ENCODE measurements at regions not wholly inside any gene's neighbourhood (a gene's known extent, or its start where the extent isn't known, plus 50 kb on each side); places are given as distances from the start of the nearest gene placed in this dataset.

GRCh38 chr4:164027805-164028204 is 533.3 kb downstream of the TMA16 start:
- Histone ChIP-seq H3K4ac (replicated peaks; ENCODE audit: insufficient read length, low read depth, low read length) (no peak overlapping the region), H4K5ac (ENCODE audit: insufficient read length, low read depth, low read length) (no peak overlapping the region), H2BK15ac (ENCODE audit: low read length) (no peak overlapping the region), H3K14ac (ENCODE audit: insufficient read length) (no peak overlapping the region), H4K8ac (ENCODE audit: extremely low read depth, insufficient read depth, low read length) (no peak overlapping the region), H4K91ac (replicated peaks; ENCODE audit: insufficient read length, low read length) (no peak overlapping the region), H4K20me1 (replicated peaks in 1 of 2; ENCODE audit: control insufficient read depth in 1 of 2, insufficient read depth in 2 of 2, low read length in 2 of 2) (no peaks in the 10 kb centered on the region), H3K23me2 (ENCODE audit: low read depth, low read length) (no peaks in the 10 kb centered on the region), H2AK5ac (ENCODE audit: low read depth, low read length) (no peak overlapping the region), H2BK12ac (ENCODE audit: low read depth, low read length) (no peak overlapping the region), H3K18ac (ENCODE audit: extremely low read depth, low read length) (no peak overlapping the region), H2BK5ac (ENCODE audit: low read depth, low read length) (no peak overlapping the region), H3K9me3 (ENCODE audit: insufficient read depth in 2 of 2, low read depth in 1 of 2, low read length in 1 of 2) (no peaks in the 10 kb centered on the region), H3K4me1 (replicated peaks in 1 of 4; ENCODE audit: control insufficient read depth in 3 of 4, insufficient read depth in 4 of 4, low read length in 3 of 4) (peaks cover 0 to 2% (median under 1%) of the 10 kb centered on the region in 4 experiments; a peak in 2 of 7 replicates), H3K4me3 (ENCODE audit: extremely low read depth in 1 of 4, insufficient read depth in 2 of 4, low read depth in 3 of 4, low read length in 4 of 4) (no peak overlapping the region), H3K23ac (ENCODE audit: insufficient read length) (no peak overlapping the region), H3K27ac (ENCODE audit: low read depth, low read length) (no peak overlapping the region), H2BK20ac (ENCODE audit: low read length) (no peak overlapping the region), H3K36me3 (ENCODE audit: control insufficient read depth in 2 of 4, insufficient read depth in 4 of 4, low read length in 3 of 4) (no peaks in the 10 kb centered on the region), H3K9ac (replicated peaks in 1 of 4; ENCODE audit: extremely low read depth in 1 of 4, low read depth in 3 of 4, low read length in 3 of 4) (no peak overlapping the region), H3K79me1 (ENCODE audit: low read depth, low read length) (no peaks in the 10 kb centered on the region), H3K56ac (replicated peaks; ENCODE audit: insufficient read length, low read depth, low read length) (no peak overlapping the region), H3K4me2 (ENCODE audit: insufficient read depth in 1 of 2, low read depth in 2 of 2, low read length in 2 of 2) (no peak overlapping the region), H3K27me3 (replicated peaks in 1 of 4; ENCODE audit: control insufficient read depth in 3 of 4, extremely low read depth in 1 of 4, insufficient read depth in 3 of 4, low read length in 3 of 4) (no peaks in the 10 kb centered on the region), H3K79me2 (ENCODE audit: control insufficient read depth in 1 of 2, insufficient read depth in 2 of 2, low read length in 2 of 2) (no peaks in the 10 kb centered on the region), H2BK120ac (replicated peaks; ENCODE audit: low read depth, low read length) (no peak overlapping the region), H2AFZ (ENCODE audit: low read length) (no peak overlapping the region)
- FAIRE-seq (no peak), DNase-seq (ENCODE audit: low read depth in 1 of 2, low spot score in 2 of 2) (no peak)
- ChIA-PET POLR2A (ENCODE audit: partially characterized antibody) (no interaction called here), CTCF (ENCODE audit: partially characterized antibody) (no interaction called here)
- 91% methylated on average over 1 of the region's 1 CpG; no CpG with 5 or more reads in 1 of the 2 experiments for WGBS, 2 experiments (ENCODE audit: extremely low coverage in 1 of 2, insufficient coverage in 1 of 2, insufficient read length in 1 of 2, insufficient replicate concordance in 2 of 2, low coverage in 1 of 2, low lambda C conversion rate in 2 of 2, missing lambda C conversion rate in 1 of 2)
- no peak for TF ChIP-seq MAX (IDR thresholded peaks at IDR 0.05)
- TF ChIP-seq, protein P1, sequence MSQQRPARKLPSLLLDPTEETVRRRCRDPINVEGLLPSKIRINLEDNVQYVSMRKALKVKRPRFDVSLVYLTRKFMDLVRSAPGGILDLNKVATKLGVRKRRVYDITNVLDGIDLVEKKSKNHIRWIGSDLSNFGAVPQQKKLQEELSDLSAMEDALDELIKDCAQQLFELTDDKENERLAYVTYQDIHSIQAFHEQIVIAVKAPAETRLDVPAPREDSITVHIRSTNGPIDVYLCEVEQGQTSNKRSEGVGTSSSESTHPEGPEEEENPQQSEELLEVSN (IDR thresholded peaks at IDR 0.05): no peak
- no peak for TF ChIP-seq SRF (IDR thresholded peaks at IDR 0.05; ENCODE audit: low read depth, low read length)
- no peak for TF ChIP-seq NRF1 (IDR thresholded peaks at IDR 0.05; ENCODE audit: low read depth, low read length)
- no peak for TF ChIP-seq PHF8 (conservative IDR thresholded peaks at IDR 0.05; ENCODE audit: low read depth, low read length)
- no peak for TF ChIP-seq FOSL1 (IDR thresholded peaks at IDR 0.05; ENCODE audit: insufficient read depth, low read depth, low read length)
- TF ChIP-seq CHD2 (IDR thresholded peaks at IDR 0.05; ENCODE audit: low read length): no peak
- TF ChIP-seq SP4 (IDR thresholded peaks at IDR 0.05; ENCODE audit: low read length): no peak
- TF ChIP-seq CTBP2 (IDR thresholded peaks at IDR 0.05; ENCODE audit: borderline replicate concordance, insufficient read depth, insufficient read length, low read length): no peak

All from H1 (cell line).